GM19043 (cell line): ENCODE measurements at regions not wholly inside any gene's neighbourhood (a gene's known extent, or its start where the extent isn't known, plus 50 kb on each side); places are given as distances from the start of the nearest gene placed in this dataset.

Experiments used
- ATAC-seq: cut with Tn5 transposase; IDR thresholded peaks from one replicate; pipeline ENCODE4 v1.9.1; 2021; ENCODE audit warnings: low read depth; ENCODE audit not compliant: unreplicated experiment

- no peak for ATAC-seq
Measured at GRCh38 chr3:82347585-82347984, 586.1 kb upstream of the GBE1 start.

GRCh38 chr3:82342521-82342920 is 581.1 kb upstream of the GBE1 start:
- no peak for ATAC-seq

- ATAC-seq = no peak
Measured at GRCh38 chr3:82329300-82329699, 567.9 kb upstream of the GBE1 start.

GRCh38 chr3:82311901-82312300 is 550.5 kb upstream of the GBE1 start:
- ATAC-seq = no peak

DNA sequence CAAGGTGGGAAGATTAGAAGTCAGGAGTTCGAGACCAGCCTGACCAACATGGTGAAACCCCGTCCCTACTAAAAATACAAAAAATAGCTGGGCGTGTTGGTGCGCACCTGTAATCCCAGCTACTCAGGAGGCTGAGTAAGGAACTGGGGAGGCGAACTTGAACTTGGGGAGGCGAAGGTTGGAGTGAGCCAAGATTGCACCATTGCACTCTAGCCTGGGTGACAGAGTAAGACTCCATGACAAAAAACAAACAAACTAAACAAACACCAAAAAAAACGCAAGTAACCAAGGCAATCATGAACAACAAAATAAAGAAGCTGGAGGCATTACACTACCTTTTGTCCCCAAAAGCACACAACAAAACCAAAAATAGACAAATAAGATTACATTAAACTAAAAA is 547.3 kb upstream of the GBE1 start:
- no peak for ATAC-seq

GRCh38 chr3:82306189-82306588 is 544.7 kb upstream of the GBE1 start:
- ATAC-seq = no peak

- ATAC-seq = no peak
Measured at GRCh38 chr3:82294609-82295008, 533.2 kb upstream of the GBE1 start.

DNA sequence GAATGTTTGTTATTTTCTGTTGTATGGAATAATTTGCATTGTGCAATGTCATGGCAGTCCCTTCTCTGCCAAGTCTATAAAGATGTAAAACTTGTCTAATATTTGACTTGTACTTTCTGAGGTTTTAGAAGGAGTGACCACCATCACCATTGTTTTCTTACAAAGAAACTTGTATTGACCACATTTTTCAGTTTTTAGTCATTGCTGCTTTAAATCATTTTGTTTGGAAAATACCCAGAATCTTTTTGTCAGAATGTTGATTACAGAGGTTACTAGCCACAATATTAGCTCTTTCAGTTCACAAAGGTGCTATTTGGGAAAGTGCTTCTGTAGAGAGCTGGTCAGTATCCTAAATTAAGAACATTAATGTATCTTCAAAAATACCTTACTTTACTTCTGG is 532.4 kb upstream of the GBE1 start:
- ATAC-seq = peak; percentile 74

GRCh38 chr3:82293435-82293834 is 532.0 kb upstream of the GBE1 start:
- ATAC-seq = no peak

- no peak for ATAC-seq
Measured at GRCh38 chr3:82287562-82287961, 526.1 kb upstream of the GBE1 start.

DNA sequence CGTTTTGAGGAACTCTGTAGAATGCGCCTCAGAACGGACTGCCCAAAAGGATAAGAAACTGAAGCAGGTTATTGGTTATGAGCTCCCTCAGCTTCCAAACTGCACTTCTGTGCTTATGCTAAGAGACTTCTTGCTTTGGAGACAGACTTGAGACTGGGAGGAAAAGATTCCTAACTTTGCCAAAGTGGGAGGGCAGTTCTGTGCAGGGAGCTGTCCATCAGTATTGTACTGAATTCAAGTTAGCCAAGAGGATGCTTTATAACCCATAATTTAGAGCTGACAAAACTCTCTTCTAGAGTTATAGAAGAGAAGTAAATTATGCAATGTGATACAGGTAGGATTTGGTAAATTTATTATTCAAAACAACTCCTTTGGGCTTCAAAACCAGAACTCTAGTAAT is 519.8 kb upstream of the GBE1 start:
- ATAC-seq = no peak

- ATAC-seq = no peak
Measured at GRCh38 chr3:82276992-82277391, 515.5 kb upstream of the GBE1 start.

DNA sequence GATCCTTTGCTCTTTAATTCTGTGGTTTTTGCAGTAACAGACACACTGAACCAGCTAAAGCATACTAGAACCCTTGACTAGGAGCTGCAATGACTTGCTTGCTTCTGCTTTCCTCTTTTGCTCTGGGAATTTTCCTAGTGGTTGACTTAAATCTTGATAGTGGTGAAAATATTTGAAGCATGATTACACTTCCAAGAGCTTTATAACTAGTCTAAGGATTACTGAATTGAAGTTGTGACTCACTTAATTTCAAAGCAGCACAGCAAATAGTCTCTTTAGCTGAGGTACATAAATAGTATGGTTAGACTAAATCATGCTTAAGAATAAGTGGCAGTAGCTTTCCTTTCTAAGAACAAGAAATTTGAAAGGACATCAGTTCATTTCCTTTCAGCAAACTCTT is 513.5 kb upstream of the GBE1 start:
- no peak for ATAC-seq

GRCh38 chr3:82265747-82266146 is 504.3 kb upstream of the GBE1 start:
- no peak for ATAC-seq

GRCh38 chr3:82262193-82262592 is 500.7 kb upstream of the GBE1 start:
- ATAC-seq = no peak

DNA sequence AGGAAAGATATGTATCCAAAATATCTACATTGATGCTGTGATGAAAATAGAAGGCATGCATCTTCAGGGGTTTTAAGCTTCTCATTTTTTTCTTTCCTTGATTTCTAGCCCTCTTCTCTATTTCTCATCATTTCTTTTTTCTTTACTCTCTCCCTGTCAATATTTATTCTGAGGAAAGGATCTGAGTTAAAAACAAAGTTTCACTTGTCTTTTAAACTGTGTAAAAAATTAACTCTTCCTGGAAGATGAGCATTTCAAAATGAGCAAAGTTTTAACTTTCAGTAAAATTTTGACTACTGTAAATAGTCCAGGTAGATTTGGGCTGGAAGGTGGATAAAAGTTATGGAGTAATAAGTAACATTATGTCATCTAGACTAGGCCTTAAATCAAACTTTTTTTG is 500.2 kb upstream of the GBE1 start:
- no peak for ATAC-seq

- no peak for ATAC-seq
Measured at GRCh38 chr3:82261013-82261412, 499.6 kb upstream of the GBE1 start.

GRCh38 chr3:82259994-82260393 is 498.5 kb upstream of the GBE1 start:
- no peak for ATAC-seq

DNA sequence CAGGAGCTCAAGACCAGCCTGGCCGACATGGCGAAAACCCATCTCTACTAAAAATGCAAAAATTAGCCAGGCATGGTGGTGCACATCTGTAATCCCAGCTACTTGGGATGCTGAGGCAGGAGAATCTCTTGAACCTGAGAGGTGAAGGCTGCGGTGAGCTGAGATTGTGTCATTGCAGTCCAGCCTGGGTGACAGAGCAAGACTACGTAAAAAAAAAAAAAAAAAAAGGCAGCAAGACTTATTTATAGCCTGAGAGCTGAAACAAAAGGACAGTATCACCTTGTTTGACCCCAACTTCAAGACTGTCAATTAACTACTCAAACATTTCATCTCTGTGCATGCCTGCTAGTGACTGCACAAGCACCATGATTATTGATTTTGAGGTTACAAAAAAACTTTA is 478.9 kb upstream of the GBE1 start:
- ATAC-seq = no peak

- no peak for ATAC-seq
Measured at GRCh38 chr3:82236257-82236656, 474.8 kb upstream of the GBE1 start.

- ATAC-seq = no peak
Measured at GRCh38 chr3:82229397-82229796, 468.0 kb upstream of the GBE1 start.

DNA sequence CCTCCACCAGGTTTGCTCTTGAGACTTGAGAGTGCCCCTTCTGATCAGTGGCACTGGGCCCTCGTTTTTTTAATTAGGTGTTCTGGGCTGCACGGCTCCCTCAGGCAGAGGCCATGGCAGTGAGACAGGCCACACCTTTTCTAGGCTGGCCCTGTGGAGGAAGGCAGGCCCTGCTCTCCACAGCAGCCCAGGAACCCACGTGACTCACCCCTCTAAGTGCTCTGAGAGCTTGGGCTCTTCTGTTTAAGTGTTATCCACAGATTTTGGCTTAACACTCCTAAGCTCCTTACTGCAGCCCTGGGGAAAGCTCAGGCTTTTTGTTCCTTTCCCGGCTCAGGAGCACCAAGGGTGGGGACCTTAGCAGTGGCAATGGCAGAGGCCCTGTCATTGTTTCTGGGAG is 463.2 kb upstream of the GBE1 start:
- no peak for ATAC-seq

DNA sequence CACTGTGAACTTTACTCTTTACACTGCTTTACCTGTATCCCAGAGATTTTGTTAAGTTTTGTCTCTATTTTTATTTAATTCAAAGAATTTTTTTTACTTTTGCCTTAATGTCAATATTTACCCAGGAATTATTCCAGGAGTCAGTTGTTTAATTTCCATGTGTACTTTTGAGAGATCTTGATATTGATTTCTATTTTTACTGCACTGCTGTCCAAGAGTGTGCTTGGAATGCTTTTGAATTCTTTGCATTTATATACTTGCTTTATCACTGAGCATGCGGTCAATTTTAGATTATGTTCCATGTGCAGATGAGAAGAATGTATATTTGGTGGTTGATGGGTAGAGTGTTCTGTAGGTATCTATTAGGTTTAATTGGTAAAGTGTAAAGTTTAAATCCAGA is 461.0 kb upstream of the GBE1 start:
- ATAC-seq = no peak

GRCh38 chr3:82217571-82217970 is 456.1 kb upstream of the GBE1 start:
- ATAC-seq = no peak
